Activated naive CD8-positive, alpha-beta T cell treated with anti-CD3 and anti-CD28 coated beads for 36 hours (primary cell): ENCODE measurements at regions not wholly inside any gene's neighbourhood (a gene's known extent, or its start where the extent isn't known, plus 50 kb on each side); places are given as distances from the start of the nearest gene placed in this dataset.

ENCODE experiments used
- DNase-seq: peaks from one replicate; pipeline ENCODE4 v3.0.0; 2021
- H3K27ac Mint-ChIP-seq: one replicate; pipeline ENCODE4 v1.8.0; 2022; ENCODE audit warnings: mild to moderate bottlenecking, moderate library complexity, mixed read lengths
- H3K27me3 Mint-ChIP-seq: one replicate; pipeline ENCODE4 v1.8.0; 2022; ENCODE audit warnings: mild to moderate bottlenecking, mixed read lengths
- H3K36me3 Mint-ChIP-seq: one replicate; pipeline ENCODE4 v1.8.0; 2021; ENCODE audit warnings: mild to moderate bottlenecking, mixed read lengths
- H3K4me1 Mint-ChIP-seq: one replicate; pipeline ENCODE4 v1.8.0; 2021; ENCODE audit warnings: mixed read lengths
- H3K4me3 Mint-ChIP-seq: one replicate; pipeline ENCODE4 v1.8.0; 2022; ENCODE audit warnings: mild to moderate bottlenecking, moderate library complexity, mixed read lengths
- H3K9me3 Mint-ChIP-seq: one replicate; pipeline ENCODE4 v1.8.0; 2022; ENCODE audit warnings: mixed read lengths

DNA sequence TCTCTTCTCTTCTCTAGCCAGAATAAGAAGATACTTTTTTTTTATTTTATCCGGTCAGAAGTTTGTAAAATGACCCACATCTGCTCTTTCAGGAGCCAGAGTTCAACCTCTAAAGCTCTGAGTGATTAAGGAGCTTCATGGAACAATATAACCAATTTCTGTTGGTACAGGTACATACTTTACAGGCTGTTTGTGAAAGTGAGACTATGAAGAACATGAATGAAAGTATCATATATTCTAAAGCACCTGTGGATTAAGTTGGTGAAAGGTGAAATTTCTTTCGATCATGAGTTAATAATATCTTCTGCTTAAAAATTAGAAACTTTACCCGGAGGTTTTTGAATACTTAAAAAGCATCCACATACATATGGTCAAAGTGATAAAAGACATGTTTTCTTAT, 65.2 kb downstream of the DMRT2 start:
- no peaks in the 10 kb centered on the region for H3K36me3 Mint-ChIP-seq
- no peaks in the 10 kb centered on the region for H3K4me1 Mint-ChIP-seq
- no peak overlapping the region for H3K4me3 Mint-ChIP-seq
- H3K9me3 Mint-ChIP-seq = no peaks in the 10 kb centered on the region
- no peak for DNase-seq
- H3K27me3 Mint-ChIP-seq = peaks cover 19% of the 10 kb centered on the region
- no peak overlapping the region for H3K27ac Mint-ChIP-seq

DNA sequence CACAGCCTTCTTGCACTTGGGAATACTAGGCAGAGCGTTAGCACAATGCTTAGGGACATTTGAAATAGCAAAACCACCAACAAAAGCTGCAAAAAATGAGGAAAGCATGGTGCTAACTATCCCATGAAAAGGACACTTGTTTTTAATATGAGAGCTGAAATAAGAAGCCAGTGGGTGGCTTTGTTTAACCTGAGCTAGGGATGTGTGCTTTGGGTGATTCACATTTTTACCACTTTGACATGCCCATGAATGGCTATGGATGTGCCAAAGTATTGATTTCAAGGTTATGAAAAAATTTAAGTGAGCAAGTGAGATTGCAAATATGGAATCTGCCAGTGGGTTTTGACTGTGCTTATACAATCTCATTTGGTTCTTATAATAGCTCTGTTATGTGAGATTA, 67.3 kb downstream of the DMRT2 start:
- H3K27me3 Mint-ChIP-seq = peaks cover 16% of the 10 kb centered on the region
- H3K9me3 Mint-ChIP-seq = no peaks in the 10 kb centered on the region

DNA sequence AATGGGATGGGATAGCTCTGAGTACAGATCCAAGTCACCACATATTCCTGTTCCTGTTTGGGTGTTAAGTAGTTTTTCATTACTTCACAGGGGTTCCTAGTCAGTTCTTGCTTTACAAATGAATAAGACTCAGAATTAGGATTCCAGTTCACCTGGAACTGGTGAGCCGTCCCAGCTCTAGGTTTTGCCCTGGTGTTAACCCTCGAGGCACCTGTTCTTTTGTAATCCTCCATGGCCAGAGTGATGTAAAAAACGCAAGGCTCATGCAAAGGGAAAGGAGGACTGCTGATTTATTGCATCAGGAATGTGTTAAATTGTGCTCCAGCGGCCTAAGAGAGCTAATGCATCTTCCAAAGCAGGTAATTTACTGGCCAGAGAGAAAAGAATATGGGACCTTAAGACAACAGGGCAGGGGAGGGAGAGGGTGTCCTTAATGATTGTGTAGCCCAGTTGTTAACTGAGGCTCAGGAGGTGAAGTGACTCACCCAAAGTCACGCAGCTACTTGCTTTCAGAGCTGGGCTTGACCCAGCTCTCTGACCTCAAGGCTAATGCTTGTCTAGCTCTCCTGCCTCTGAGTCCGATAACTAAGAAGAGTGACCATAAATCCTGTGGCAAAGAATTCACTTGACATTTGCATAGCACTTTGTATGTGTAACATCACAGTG, 70.5 kb downstream of the DMRT2 start:
- Mint-ChIP-seq H3K27ac (no peak overlapping the region), H3K36me3 (no peaks in the 10 kb centered on the region), H3K4me1 (no peaks in the 10 kb centered on the region), H3K4me3 (no peak overlapping the region), H3K27me3 (peaks cover 30% of the 10 kb centered on the region), H3K9me3 (no peaks in the 10 kb centered on the region)
- no peak for DNase-seq

More for the DNA sequence above, 67.3 kb downstream of the DMRT2 start:
- DNase-seq = no peak
- H3K36me3 Mint-ChIP-seq = no peaks in the 10 kb centered on the region
- no peaks in the 10 kb centered on the region for H3K4me1 Mint-ChIP-seq
- no peak overlapping the region for H3K27ac Mint-ChIP-seq
- H3K4me3 Mint-ChIP-seq = no peak overlapping the region

DNA sequence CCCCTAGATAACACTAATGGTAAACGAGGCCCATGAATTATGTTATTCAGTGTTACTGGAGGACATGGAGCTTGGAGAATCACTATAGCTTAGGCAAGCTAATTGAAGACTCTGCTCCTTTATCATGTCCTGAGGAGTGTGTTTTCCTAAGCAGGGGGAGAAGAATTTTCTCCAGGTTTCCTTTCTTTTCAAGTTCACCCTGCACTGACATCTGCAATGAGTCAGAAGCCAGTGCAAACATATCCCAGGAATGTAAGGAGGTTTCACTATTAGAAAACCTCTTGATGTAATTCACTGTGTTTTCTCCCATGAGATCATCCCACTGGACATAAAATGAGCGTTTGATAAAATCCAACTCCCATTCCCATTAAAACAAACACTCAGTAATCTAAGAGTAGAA, 75.6 kb downstream of the DMRT2 start:
- Mint-ChIP-seq H3K4me1 (no peaks in the 10 kb centered on the region), H3K9me3 (no peaks in the 10 kb centered on the region), H3K27me3 (peaks cover 28% of the 10 kb centered on the region), H3K27ac (no peak overlapping the region), H3K36me3 (no peaks in the 10 kb centered on the region), H3K4me3 (no peak overlapping the region)
- DNase-seq = no peak

DNA sequence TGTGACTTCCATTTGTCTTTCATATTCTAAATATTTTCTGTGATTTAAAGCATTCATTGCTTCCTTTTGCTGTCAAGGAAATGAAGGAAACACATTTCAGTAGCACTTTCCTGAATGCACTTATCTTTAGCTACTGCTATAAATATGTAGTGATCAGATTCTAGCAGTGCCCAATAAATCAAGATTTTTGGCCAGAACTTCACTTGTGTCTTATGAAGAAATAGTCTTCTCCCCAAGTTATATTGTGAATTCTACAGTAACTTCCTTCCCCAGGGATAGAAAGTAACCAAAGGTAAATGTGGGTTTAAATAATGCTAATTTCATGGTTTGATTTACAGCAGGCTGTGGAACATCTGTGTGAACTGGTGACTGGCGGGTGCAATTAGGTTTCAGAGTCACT, 77.9 kb downstream of the DMRT2 start:
- no peaks in the 10 kb centered on the region for H3K4me1 Mint-ChIP-seq
- no peak overlapping the region for H3K27ac Mint-ChIP-seq
- H3K4me3 Mint-ChIP-seq = no peak overlapping the region
- H3K36me3 Mint-ChIP-seq = no peaks in the 10 kb centered on the region
- H3K27me3 Mint-ChIP-seq = peaks cover 25% of the 10 kb centered on the region
- no peak for DNase-seq
- peaks cover 4% of the 10 kb centered on the region for H3K9me3 Mint-ChIP-seq

DNA sequence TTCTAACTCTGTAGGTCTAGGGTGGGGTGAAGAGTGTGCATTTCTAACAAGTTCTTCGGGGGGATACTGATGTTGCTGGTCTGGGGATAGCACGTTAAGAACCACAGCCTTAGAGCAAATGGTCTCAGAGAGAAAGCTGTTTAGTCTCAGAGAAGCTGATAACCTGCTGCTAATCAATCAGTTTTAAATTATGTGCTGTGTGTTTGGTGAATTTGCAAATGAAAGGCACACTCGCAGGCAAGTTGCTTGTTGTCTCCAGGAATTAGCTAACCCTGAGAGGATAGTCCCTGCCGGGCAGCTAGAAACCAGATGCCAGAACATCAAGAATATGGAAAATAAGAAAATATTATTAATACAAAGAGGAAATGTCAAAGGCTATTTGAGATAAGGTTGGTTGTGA, 79.2 kb downstream of the DMRT2 start:
- Mint-ChIP-seq H3K36me3 (no peaks in the 10 kb centered on the region), H3K27me3 (peaks cover 16% of the 10 kb centered on the region)

DNA sequence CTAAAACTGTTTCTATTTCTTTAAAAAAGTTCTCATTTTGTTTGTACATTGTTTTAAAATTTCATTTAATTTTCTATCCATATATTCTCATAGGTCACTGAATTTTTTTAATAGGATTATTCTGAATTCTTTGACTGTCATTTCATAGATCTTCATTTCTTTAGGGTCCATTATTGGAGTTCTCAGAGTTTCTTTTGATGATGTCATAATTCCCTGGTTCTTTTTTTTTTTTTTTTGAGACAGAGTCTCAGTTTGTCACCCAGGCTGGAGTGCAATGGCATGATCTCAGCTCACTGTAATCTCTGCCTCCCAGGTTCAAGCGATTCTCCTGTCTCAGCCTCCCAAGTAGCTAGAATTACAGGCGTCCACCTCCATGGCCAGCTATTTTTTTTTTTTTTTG, 89.9 kb downstream of the DMRT2 start:
- Mint-ChIP-seq H3K9me3 (peaks cover 20% of the 10 kb centered on the region), H3K4me3 (no peak overlapping the region), H3K27ac (no peak overlapping the region), H3K27me3 (no peaks in the 10 kb centered on the region), H3K36me3 (peaks cover 2% of the 10 kb centered on the region), H3K4me1 (no peaks in the 10 kb centered on the region)
- no peak for DNase-seq

More for the DNA sequence above, 79.2 kb downstream of the DMRT2 start:
- no peak for DNase-seq
- Mint-ChIP-seq H3K4me1 (no peaks in the 10 kb centered on the region), H3K27ac (no peak overlapping the region), H3K9me3 (peaks cover 6% of the 10 kb centered on the region), H3K4me3 (no peak overlapping the region)

- Mint-ChIP-seq H3K9me3 (peaks cover 6% of the 10 kb centered on the region), H3K4me1 (no peaks in the 10 kb centered on the region), H3K27ac (no peak overlapping the region), H3K27me3 (peaks cover 5% of the 10 kb centered on the region), H3K36me3 (peaks cover 1% of the 10 kb centered on the region), H3K4me3 (no peak overlapping the region)
- no peak for DNase-seq
Measured at GRCh38 chr9:1151691-1152090, 101.5 kb downstream of the DMRT2 start.

GRCh38 chr9:1152171-1152570, 102.0 kb downstream of the DMRT2 start:
- peaks cover 5% of the 10 kb centered on the region for H3K9me3 Mint-ChIP-seq
- H3K36me3 Mint-ChIP-seq = no peaks in the 10 kb centered on the region
- no peaks in the 10 kb centered on the region for H3K4me1 Mint-ChIP-seq
- peaks cover 4% of the 10 kb centered on the region for H3K27me3 Mint-ChIP-seq
- H3K4me3 Mint-ChIP-seq = no peak overlapping the region
- no peak overlapping the region for H3K27ac Mint-ChIP-seq
- DNase-seq = no peak

DNA sequence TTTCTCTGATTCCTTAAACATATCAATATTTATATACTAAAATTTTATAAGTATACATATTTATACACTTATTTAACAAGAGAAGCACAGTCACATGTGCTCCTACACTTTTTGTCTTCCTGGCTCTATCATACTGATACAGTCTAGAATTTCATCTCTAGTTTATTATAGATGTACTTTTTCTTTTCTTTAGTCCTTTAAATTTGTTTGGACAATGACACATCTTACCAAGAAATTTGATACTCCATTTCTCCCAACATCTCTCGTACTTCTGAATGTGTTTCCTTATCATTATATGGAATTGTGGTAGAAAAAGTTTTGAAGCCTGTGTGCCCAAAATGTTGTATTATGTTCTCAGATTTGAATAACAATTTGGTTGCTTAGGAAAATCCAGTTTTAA, 104.6 kb downstream of the DMRT2 start:
- Mint-ChIP-seq H3K4me1 (no peaks in the 10 kb centered on the region), H3K4me3 (no peak overlapping the region), H3K27ac (no peak overlapping the region), H3K36me3 (no peaks in the 10 kb centered on the region), H3K27me3 (peaks cover 4% of the 10 kb centered on the region), H3K9me3 (no peaks in the 10 kb centered on the region)
- no peak for DNase-seq

GRCh38 chr9:1155602-1156001, 105.4 kb downstream of the DMRT2 start:
- Mint-ChIP-seq H3K9me3 (no peaks in the 10 kb centered on the region), H3K27me3 (peaks cover 4% of the 10 kb centered on the region), H3K36me3 (no peaks in the 10 kb centered on the region), H3K4me3 (no peak overlapping the region), H3K27ac (no peak overlapping the region), H3K4me1 (no peaks in the 10 kb centered on the region)
- no peak for DNase-seq

DNA sequence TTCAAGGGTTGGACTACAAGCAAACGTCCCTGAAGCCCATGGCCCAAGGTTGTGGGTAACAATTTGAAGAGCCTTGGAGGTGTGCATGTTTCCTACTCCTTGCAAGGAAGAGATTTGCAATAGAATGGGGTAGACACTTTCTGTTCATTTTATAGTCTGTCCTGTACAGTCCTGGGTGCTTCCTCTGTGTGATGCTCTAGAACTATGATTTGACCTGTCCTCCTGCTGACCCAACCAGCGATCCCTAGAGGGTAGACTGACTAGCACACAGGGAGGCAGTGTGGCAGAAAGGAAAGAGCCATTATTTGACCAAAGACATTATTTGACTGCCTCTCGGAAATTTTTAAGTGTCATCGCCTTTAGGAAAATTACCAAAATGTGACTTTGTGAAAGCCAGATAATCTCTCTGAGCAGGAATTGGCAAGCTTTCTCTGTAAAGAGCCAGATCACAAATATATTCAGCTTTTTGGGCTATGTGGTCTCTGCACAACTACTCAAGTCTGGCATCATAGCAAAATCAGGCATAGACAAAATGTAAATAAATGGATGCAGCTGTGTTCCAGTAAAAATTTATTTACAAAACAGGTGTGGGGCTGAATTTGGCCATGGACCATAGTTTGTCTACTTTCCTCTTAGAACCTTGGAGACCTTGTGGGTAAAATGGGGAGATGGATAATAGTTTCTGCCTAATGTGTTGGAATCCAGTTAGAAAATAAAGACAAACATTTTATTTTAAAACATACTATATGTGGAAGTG, 106.8 kb downstream of the DMRT2 start:
- no peaks in the 10 kb centered on the region for H3K36me3 Mint-ChIP-seq
- H3K27me3 Mint-ChIP-seq = peaks cover 10% of the 10 kb centered on the region
- no peaks in the 10 kb centered on the region for H3K4me1 Mint-ChIP-seq
- no peak overlapping the region for H3K4me3 Mint-ChIP-seq
- H3K9me3 Mint-ChIP-seq = no peaks in the 10 kb centered on the region
- no peak for DNase-seq
- H3K27ac Mint-ChIP-seq = no peak overlapping the region

DNA sequence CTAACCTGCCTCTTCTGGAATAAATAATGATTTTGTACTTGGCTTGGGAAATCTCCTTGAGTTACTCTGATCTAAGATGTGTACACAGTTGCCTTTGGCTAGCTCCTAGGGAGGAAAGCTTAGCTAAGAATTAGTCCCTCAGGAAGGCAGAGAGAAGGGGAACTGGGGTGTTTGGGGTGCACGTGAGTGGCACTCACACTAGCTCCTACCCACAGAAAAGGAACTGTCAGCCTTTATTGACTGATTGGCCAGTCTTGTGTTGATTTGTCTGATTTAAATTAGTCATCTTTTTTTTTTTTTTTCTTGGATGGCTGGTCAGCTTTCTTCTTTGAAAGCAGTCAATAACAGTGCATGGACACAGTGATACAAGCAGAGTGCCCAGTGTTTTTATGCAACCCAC, 107.7 kb downstream of the DMRT2 start:
- no peak overlapping the region for H3K27ac Mint-ChIP-seq
- no peaks in the 10 kb centered on the region for H3K36me3 Mint-ChIP-seq
- no peaks in the 10 kb centered on the region for H3K4me1 Mint-ChIP-seq
- H3K4me3 Mint-ChIP-seq = no peak overlapping the region
- peaks cover 10% of the 10 kb centered on the region for H3K27me3 Mint-ChIP-seq
- H3K9me3 Mint-ChIP-seq = no peaks in the 10 kb centered on the region
- DNase-seq = no peak

GRCh38 chr9:1170918-1171317, 120.8 kb downstream of the DMRT2 start:
- no peak overlapping the region for H3K27ac Mint-ChIP-seq

GRCh38 chr9:1171546-1171945, 121.4 kb downstream of the DMRT2 start:
- no peak for DNase-seq
- Mint-ChIP-seq H3K27me3 (no peaks in the 10 kb centered on the region), H3K36me3 (no peaks in the 10 kb centered on the region), H3K9me3 (peaks cover 3% of the 10 kb centered on the region), H3K27ac (no peak overlapping the region), H3K4me1 (no peaks in the 10 kb centered on the region), H3K4me3 (no peak overlapping the region)

More at GRCh38 chr9:1170918-1171317, 120.8 kb downstream of the DMRT2 start:
- Mint-ChIP-seq H3K9me3 (peaks cover 3% of the 10 kb centered on the region), H3K36me3 (no peaks in the 10 kb centered on the region), H3K4me3 (no peak overlapping the region), H3K4me1 (no peaks in the 10 kb centered on the region), H3K27me3 (no peaks in the 10 kb centered on the region)
- DNase-seq = no peak

DNA sequence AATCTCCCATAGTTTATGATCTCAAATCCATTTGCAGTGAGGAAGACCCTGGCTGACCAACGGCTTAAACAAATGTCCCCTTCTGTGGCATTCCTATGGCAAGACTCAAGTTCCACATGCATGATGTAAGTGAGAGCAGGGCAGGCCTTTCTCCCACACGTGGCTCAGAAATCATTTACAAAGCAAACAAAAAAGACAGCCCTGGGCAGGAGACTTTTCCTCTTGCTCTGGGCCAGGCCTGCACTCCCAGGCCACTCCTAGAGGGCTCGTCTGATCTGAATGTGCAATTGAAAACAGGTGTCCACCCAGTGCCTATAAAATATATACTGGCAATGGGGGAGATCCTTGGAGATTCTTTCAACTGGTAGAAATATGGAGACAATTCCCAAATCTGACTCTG, 123.1 kb downstream of the DMRT2 start:
- Mint-ChIP-seq H3K9me3 (peaks cover 5% of the 10 kb centered on the region), H3K36me3 (no peaks in the 10 kb centered on the region), H3K4me1 (no peaks in the 10 kb centered on the region), H3K27ac (no peak overlapping the region), H3K27me3 (no peaks in the 10 kb centered on the region), H3K4me3 (no peak overlapping the region)
- DNase-seq = no peak
